ENCODE measurements at regions not wholly inside any gene's neighbourhood (a gene's known extent, or its start where the extent isn't known, plus 50 kb on each side); places are given as distances from the start of the nearest gene placed in this dataset.

GRCh38 chr7:50212666-50213621, 91.6 kb upstream of the IKZF1 start:
- Histone ChIP-seq H3K36me3 (ENCODE audit: control insufficient read depth, insufficient read depth, low read length) (no peaks in the 10 kb centered on the region), H3K4me1 (ENCODE audit: control insufficient read depth, insufficient read depth, low read length) (no peaks in the 10 kb centered on the region), H3K4me3 (ENCODE audit: low read depth in 2 of 2, low read length in 2 of 2) (no peak overlapping the region), H3K27ac (ENCODE audit: low read length) (no peak overlapping the region), H3K9me3 (ENCODE audit: control insufficient read depth, insufficient read depth, low read depth, low read length) (no peaks in the 10 kb centered on the region), H3K27me3 (ENCODE audit: control insufficient read depth, insufficient read depth, low read length) (peaks cover 11% of the 10 kb centered on the region; the same call in 1 of the 2 replicates)
- ATAC-seq (peak; percentile 37; the same call in 1 of the 2 replicates), DNase-seq (ENCODE audit: low read depth, low spot score) (no peak)
- intact Hi-C loops (cut with micrococcal nuclease; ENCODE audit: unreplicated experiment): no loop called here
- ChIA-PET CTCF (no interaction called here), POLR2A (no interaction called here)
- TF ChIP-seq REST (IDR thresholded peaks at IDR 0.05; ENCODE audit: insufficient read depth in 1 of 2, low read depth in 2 of 2, low read length in 1 of 2): no peak
- TF ChIP-seq SIN3A (IDR thresholded peaks at IDR 0.05; ENCODE audit: borderline replicate concordance, insufficient read depth, low read depth, low read length): no peak
- TF ChIP-seq CTCF (IDR thresholded peaks at IDR 0.05): no peak
- BruUV-seq (replicated peaks): no TSS peak
- in situ Hi-C loops (cut with HindIII; ENCODE audit: low pct_unique_long_range_greater_than_20kb, low sequenced_read_pairs): no loop called here

GRCh38 chr7:50212016-50212325, 92.5 kb upstream of the IKZF1 start:
- TF ChIP-seq TCF7L2 (IDR thresholded peaks at IDR 0.05; ENCODE audit: low read depth, low read length) (no peak), REST (IDR thresholded peaks at IDR 0.05; ENCODE audit: insufficient read depth in 1 of 2, low read depth in 2 of 2, low read length in 1 of 2) (no peak), POLR2AphosphoS5 (IDR thresholded peaks at IDR 0.05; ENCODE audit: low read depth, low read length) (no peak), SIN3A (IDR thresholded peaks at IDR 0.05; ENCODE audit: borderline replicate concordance, insufficient read depth, low read depth, low read length) (no peak), CTCF (IDR thresholded peaks at IDR 0.05) (no peak)
- no TSS peak for BruUV-seq (replicated peaks)
- ATAC-seq: no peak
- Histone ChIP-seq H3K36me3 (ENCODE audit: control insufficient read depth, insufficient read depth, low read length) (no peaks in the 10 kb centered on the region), H3K4me1 (ENCODE audit: control insufficient read depth, insufficient read depth, low read length) (no peaks in the 10 kb centered on the region), H3K4me3 (ENCODE audit: low read depth in 2 of 2, low read length in 2 of 2) (no peak overlapping the region), H3K27ac (ENCODE audit: low read length) (no peak overlapping the region), H3K27me3 (ENCODE audit: control insufficient read depth, insufficient read depth, low read length) (peaks cover 11% of the 10 kb centered on the region; the same call in 1 of the 2 replicates), H3K9me3 (ENCODE audit: control insufficient read depth, insufficient read depth, low read depth, low read length) (no peaks in the 10 kb centered on the region)
- in situ Hi-C loops (cut with HindIII; ENCODE audit: low pct_unique_long_range_greater_than_20kb, low sequenced_read_pairs): no loop called here
- DNase-seq (ENCODE audit: low read depth, low spot score): no peak
- CTCF ChIA-PET: no interaction called here
- POLR2A ChIA-PET: no interaction called here
- intact Hi-C loops (cut with micrococcal nuclease; ENCODE audit: unreplicated experiment): no loop called here
